WTC11 (cell line): ENCODE measurements at regions not wholly inside any gene's neighbourhood (a gene's known extent, or its start where the extent isn't known, plus 50 kb on each side); places are given as distances from the start of the nearest gene placed in this dataset.

ENCODE experiments used
- ATAC-seq: fragments of 200-7000 bp; cut with Tn5 transposase; 2 replicates; pipeline ENCODE4 v1.10.0; 2021; ENCODE audit warnings: mild to moderate bottlenecking, moderate library complexity
- CTCF ChIA-PET: fragments of 300-600 bp; sonication (Branson Sonifier 250); formaldehyde crosslinking; loops from one replicate; lab custom pipeline; 2021; ENCODE audit warnings: antibody characterized with exemption; lab: Charles Lee
- POLR2A ChIA-PET: fragments of 350-600 bp; sonication (Branson Sonifier 250); formaldehyde crosslinking; loops from one replicate; lab custom pipeline; 2021; ENCODE audit warnings: antibody characterized with exemption; lab: Charles Lee
- DNase-seq: peaks from one replicate; pipeline ENCODE4 v3.0.0; 2021; ENCODE audit warnings: low spot score
- H3K27ac Mint-ChIP-seq: 2 replicates; pipeline ENCODE4 v1.8.0; 2021; ENCODE audit warnings: mixed read lengths
- H3K27me3 Mint-ChIP-seq: 2 replicates; pipeline ENCODE4 v1.8.0; 2021; ENCODE audit warnings: low read depth, mild to moderate bottlenecking, moderate library complexity, mixed read lengths
- H3K36me3 Mint-ChIP-seq: 2 replicates; pipeline ENCODE4 v1.8.0; 2021; ENCODE audit warnings: mixed read lengths
- H3K4me1 Mint-ChIP-seq: 2 replicates; pipeline ENCODE4 v1.8.0; 2022; ENCODE audit warnings: mixed read lengths
- H3K4me3 Mint-ChIP-seq: 2 replicates; pipeline ENCODE4 v1.8.0; 2021; ENCODE audit warnings: mild to moderate bottlenecking, moderate library complexity, mixed read lengths
- H3K9me3 Mint-ChIP-seq: 2 replicates; pipeline ENCODE4 v1.8.0; 2021; ENCODE audit warnings: mixed read lengths
- ESRRA ChIP-seq: sonication (generic); formaldehyde crosslinking; IDR thresholded peaks from 2 replicates; pipeline ENCODE4 v1.8.1; 2022; ENCODE audit warnings: mild to moderate bottlenecking, missing genetic modification reagents, borderline replicate concordance
- ETV6 ChIP-seq: sonication (generic); formaldehyde crosslinking; IDR thresholded peaks from 2 replicates; pipeline ENCODE4 v1.8.1; 2022; ENCODE audit warnings: mild to moderate bottlenecking, missing genetic modification reagents
- FOXP4 ChIP-seq: sonication (generic); formaldehyde crosslinking; IDR thresholded peaks from 2 replicates; pipeline ENCODE4 v1.8.0; 2022; ENCODE audit warnings: mild to moderate bottlenecking, missing genetic modification reagents
- GTF2I ChIP-seq: fragments of 250-450 bp; sonication (Bioruptor Pico); conservative IDR thresholded peaks from 2 replicates; pipeline ENCODE4 v1.4.0; 2021; ENCODE audit warnings: mild to moderate bottlenecking
- JAZF1 ChIP-seq: fragments of 250-450 bp; sonication (Bioruptor Pico); IDR thresholded peaks from 2 replicates; pipeline ENCODE4 v1.9.0; 2021; ENCODE audit warnings: moderate library complexity, mild to moderate bottlenecking, inconsistent platforms
- KAT7 ChIP-seq: sonication (generic); formaldehyde crosslinking; IDR thresholded peaks from 2 replicates; pipeline ENCODE4 v1.8.1; 2023; ENCODE audit warnings: missing genetic modification reagents, mild to moderate bottlenecking, borderline replicate concordance
- OVOL2 ChIP-seq: fragments of 250-450 bp; sonication (Bioruptor Pico); IDR thresholded peaks from 2 replicates; pipeline ENCODE4 v1.9.0; 2021; ENCODE audit warnings: mild to moderate bottlenecking, borderline replicate concordance
- RELA ChIP-seq: sonication (generic); formaldehyde crosslinking; IDR thresholded peaks from 2 replicates; pipeline ENCODE4 v1.8.1; 2022; ENCODE audit warnings: missing genetic modification reagents, mild to moderate bottlenecking, borderline replicate concordance
- RORB ChIP-seq: fragments of 250-450 bp; sonication (Bioruptor Pico); IDR thresholded peaks from 2 replicates; pipeline ENCODE4 v1.9.0; 2021; ENCODE audit warnings: mild to moderate bottlenecking
- SMAD4 ChIP-seq: sonication (generic); formaldehyde crosslinking; IDR thresholded peaks from 2 replicates; pipeline ENCODE4 v1.8.0; 2022; ENCODE audit warnings: mild to moderate bottlenecking, missing genetic modification reagents
- ZBTB43 ChIP-seq: sonication (generic); formaldehyde crosslinking; IDR thresholded peaks from 2 replicates; pipeline ENCODE4 v1.8.1; 2023; ENCODE audit warnings: mild to moderate bottlenecking, missing genetic modification reagents
- ZNF423 ChIP-seq: fragments of 250-450 bp; sonication (Bioruptor Pico); IDR thresholded peaks from 2 replicates; pipeline ENCODE4 v2.1.2; 2022; ENCODE audit warnings: mild to moderate bottlenecking, moderate library complexity
- ZNF671 ChIP-seq: fragments of 250-450 bp; sonication (Bioruptor Pico); IDR thresholded peaks from 2 replicates; pipeline ENCODE4 v1.8.0; 2021; ENCODE audit warnings: mild to moderate bottlenecking
- ZSCAN18 ChIP-seq: fragments of 250-450 bp; sonication (Bioruptor Pico); IDR thresholded peaks from 2 replicates; pipeline ENCODE4 v2.1.2; 2022; ENCODE audit warnings: mild to moderate bottlenecking, moderate library complexity
- TF ChIP-seq, protein P1 (sequence below): fragments of 250-450 bp; sonication (Bioruptor Pico); IDR thresholded peaks from 2 replicates; pipeline ENCODE4 v1.9.0; 2021; ENCODE audit warnings: mild to moderate bottlenecking
- TF ChIP-seq, protein P2 (sequence below): sonication (generic); formaldehyde crosslinking; IDR thresholded peaks from 2 replicates; pipeline ENCODE4 v1.8.0; 2023; ENCODE audit warnings: missing genetic modification reagents, mild to moderate bottlenecking, borderline replicate concordance
- TF ChIP-seq, protein P3 (sequence below): sonication (generic); formaldehyde crosslinking; IDR thresholded peaks from 2 replicates; pipeline ENCODE4 v1.8.1; 2023; ENCODE audit warnings: mild to moderate bottlenecking, missing genetic modification reagents, moderate library complexity
- TF ChIP-seq, protein P4 (sequence below): sonication (generic); formaldehyde crosslinking; IDR thresholded peaks from 2 replicates; pipeline ENCODE4 v1.8.1; 2023; ENCODE audit warnings: mild to moderate bottlenecking, missing genetic modification reagents, moderate library complexity

GRCh38 chr3:13191016-13191415 is 117.8 kb upstream of the IQSEC1 start (continued):
- TF ChIP-seq ZNF671 = no peak
- TF ChIP-seq ZNF423 = no peak
- TF ChIP-seq SMAD4 (CRISPR knock-in tag) = no peak
- TF ChIP-seq ZSCAN18 (CRISPR knock-in tag) = no peak
- TF ChIP-seq RORB (CRISPR knock-in tag) = no peak
- no peak for TF ChIP-seq KAT7 (CRISPR knock-in tag)
- no peak for TF ChIP-seq ESRRA (CRISPR knock-in tag)
- TF ChIP-seq, protein P1, sequence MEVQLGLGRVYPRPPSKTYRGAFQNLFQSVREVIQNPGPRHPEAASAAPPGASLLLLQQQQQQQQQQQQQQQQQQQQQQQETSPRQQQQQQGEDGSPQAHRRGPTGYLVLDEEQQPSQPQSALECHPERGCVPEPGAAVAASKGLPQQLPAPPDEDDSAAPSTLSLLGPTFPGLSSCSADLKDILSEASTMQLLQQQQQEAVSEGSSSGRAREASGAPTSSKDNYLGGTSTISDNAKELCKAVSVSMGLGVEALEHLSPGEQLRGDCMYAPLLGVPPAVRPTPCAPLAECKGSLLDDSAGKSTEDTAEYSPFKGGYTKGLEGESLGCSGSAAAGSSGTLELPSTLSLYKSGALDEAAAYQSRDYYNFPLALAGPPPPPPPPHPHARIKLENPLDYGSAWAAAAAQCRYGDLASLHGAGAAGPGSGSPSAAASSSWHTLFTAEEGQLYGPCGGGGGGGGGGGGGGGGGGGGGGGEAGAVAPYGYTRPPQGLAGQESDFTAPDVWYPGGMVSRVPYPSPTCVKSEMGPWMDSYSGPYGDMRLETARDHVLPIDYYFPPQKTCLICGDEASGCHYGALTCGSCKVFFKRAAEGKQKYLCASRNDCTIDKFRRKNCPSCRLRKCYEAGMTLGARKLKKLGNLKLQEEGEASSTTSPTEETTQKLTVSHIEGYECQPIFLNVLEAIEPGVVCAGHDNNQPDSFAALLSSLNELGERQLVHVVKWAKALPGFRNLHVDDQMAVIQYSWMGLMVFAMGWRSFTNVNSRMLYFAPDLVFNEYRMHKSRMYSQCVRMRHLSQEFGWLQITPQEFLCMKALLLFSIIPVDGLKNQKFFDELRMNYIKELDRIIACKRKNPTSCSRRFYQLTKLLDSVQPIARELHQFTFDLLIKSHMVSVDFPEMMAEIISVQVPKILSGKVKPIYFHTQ = no peak
- TF ChIP-seq RELA (CRISPR knock-in tag) = no peak

DNA sequence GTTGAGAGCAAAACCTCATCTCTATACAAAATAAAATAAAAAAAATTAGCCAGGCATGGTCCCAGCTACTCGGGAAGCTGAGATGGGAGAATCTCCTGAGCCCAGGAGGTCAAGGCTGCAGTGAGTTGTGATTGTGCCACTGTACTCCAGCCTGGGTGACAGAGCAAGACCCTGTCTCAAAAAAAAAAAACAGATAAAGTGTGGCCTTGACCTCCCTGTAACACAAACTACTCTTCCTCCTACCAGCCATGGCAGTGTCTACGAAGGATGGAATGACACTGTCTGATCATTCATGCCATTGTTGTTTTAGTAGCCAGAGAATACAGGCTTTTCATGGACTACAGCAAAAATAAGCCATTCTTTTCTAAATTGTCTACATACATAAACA is 117.1 kb upstream of the IQSEC1 start:
- DNase-seq (no peak), ATAC-seq (no peak)
- Mint-ChIP-seq H3K4me1 (peaks cover 24% of the 10 kb centered on the region), H3K36me3 (peaks cover 4% of the 10 kb centered on the region; the same call in 1 of the 2 replicates), H3K9me3 (peaks cover 9% of the 10 kb centered on the region), H3K4me3 (no peak overlapping the region), H3K27me3 (no peaks in the 10 kb centered on the region), H3K27ac (no peak overlapping the region; the same call in 1 of the 2 replicates)
- CTCF ChIA-PET = no interaction called here
- no peak for TF ChIP-seq JAZF1 (CRISPR knock-in tag)
- no peak for TF ChIP-seq GTF2I (CRISPR knock-in tag)
- TF ChIP-seq, protein P2, sequence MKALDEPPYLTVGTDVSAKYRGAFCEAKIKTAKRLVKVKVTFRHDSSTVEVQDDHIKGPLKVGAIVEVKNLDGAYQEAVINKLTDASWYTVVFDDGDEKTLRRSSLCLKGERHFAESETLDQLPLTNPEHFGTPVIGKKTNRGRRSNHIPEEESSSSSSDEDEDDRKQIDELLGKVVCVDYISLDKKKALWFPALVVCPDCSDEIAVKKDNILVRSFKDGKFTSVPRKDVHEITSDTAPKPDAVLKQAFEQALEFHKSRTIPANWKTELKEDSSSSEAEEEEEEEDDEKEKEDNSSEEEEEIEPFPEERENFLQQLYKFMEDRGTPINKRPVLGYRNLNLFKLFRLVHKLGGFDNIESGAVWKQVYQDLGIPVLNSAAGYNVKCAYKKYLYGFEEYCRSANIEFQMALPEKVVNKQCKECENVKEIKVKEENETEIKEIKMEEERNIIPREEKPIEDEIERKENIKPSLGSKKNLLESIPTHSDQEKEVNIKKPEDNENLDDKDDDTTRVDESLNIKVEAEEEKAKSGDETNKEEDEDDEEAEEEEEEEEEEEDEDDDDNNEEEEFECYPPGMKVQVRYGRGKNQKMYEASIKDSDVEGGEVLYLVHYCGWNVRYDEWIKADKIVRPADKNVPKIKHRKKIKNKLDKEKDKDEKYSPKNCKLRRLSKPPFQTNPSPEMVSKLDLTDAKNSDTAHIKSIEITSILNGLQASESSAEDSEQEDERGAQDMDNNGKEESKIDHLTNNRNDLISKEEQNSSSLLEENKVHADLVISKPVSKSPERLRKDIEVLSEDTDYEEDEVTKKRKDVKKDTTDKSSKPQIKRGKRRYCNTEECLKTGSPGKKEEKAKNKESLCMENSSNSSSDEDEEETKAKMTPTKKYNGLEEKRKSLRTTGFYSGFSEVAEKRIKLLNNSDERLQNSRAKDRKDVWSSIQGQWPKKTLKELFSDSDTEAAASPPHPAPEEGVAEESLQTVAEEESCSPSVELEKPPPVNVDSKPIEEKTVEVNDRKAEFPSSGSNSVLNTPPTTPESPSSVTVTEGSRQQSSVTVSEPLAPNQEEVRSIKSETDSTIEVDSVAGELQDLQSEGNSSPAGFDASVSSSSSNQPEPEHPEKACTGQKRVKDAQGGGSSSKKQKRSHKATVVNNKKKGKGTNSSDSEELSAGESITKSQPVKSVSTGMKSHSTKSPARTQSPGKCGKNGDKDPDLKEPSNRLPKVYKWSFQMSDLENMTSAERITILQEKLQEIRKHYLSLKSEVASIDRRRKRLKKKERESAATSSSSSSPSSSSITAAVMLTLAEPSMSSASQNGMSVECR (CRISPR knock-in tag) = no peak
- TF ChIP-seq, protein P3, sequence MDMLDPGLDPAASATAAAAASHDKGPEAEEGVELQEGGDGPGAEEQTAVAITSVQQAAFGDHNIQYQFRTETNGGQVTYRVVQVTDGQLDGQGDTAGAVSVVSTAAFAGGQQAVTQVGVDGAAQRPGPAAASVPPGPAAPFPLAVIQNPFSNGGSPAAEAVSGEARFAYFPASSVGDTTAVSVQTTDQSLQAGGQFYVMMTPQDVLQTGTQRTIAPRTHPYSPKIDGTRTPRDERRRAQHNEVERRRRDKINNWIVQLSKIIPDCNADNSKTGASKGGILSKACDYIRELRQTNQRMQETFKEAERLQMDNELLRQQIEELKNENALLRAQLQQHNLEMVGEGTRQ (CRISPR knock-in tag) = no peak
- TF ChIP-seq, protein P4, sequence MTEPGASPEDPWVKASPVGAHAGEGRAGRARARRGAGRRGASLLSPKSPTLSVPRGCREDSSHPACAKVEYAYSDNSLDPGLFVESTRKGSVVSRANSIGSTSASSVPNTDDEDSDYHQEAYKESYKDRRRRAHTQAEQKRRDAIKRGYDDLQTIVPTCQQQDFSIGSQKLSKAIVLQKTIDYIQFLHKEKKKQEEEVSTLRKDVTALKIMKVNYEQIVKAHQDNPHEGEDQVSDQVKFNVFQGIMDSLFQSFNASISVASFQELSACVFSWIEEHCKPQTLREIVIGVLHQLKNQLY = no peak
- no peak for TF ChIP-seq ZBTB43 (CRISPR knock-in tag)
- no peak for TF ChIP-seq ETV6 (CRISPR knock-in tag)
- no peak for TF ChIP-seq FOXP4 (CRISPR knock-in tag)
- no peak for TF ChIP-seq OVOL2 (CRISPR knock-in tag)
- POLR2A ChIA-PET = no interaction called here
